ENCODE measurements at regions not wholly inside any gene's neighbourhood (a gene's known extent, or its start where the extent isn't known, plus 50 kb on each side); places are given as distances from the start of the nearest gene placed in this dataset.

GRCh38 chr9:118609355-118610044 lies 759.7 kb downstream of the BRINP1 start:
- Histone ChIP-seq H3K27me3 (ENCODE audit: insufficient read depth, low read depth, severe bottlenecking) (no peaks in the 10 kb centered on the region), H3K4me3 (ENCODE audit: low read depth, low read length) (no peak overlapping the region), H3K36me3 (no peaks in the 10 kb centered on the region), H3K27ac (no peak overlapping the region), H3K9me3 (ENCODE audit: severe bottlenecking) (no peaks in the 10 kb centered on the region)
- no peak for DNase-seq
- TF ChIP-seq CTCF (IDR thresholded peaks at IDR 0.05; ENCODE audit: low read depth, low read length), result no peak

DNA sequence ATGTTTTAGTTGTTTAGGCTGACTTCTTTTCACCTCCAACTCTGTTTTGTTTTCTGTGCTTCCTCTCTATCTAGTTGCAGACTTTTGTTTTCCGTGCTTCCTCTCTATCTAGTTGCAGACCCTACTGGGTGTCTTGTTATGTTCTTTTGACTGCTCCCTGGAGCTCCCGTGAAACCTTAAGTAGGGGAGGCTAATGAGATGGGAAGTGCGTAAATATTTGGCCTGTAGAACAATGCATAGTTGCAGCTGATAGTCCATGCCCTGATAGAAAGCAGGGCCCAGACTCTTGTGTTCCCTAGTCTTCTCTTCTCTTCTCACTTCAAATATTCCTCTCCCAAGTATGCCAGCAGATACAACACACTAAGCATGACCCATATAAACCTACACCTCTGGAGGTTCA lies 757.0 kb downstream of the BRINP1 start:
- H3K27me3 ChIP-seq (ENCODE audit: insufficient read depth, low read depth, severe bottlenecking), result no peaks in the 10 kb centered on the region
- no peak for TF ChIP-seq CTCF (IDR thresholded peaks at IDR 0.05; ENCODE audit: low read depth, low read length)
- no peaks in the 10 kb centered on the region for H3K36me3 ChIP-seq
- H3K9me3 ChIP-seq (ENCODE audit: severe bottlenecking), result no peaks in the 10 kb centered on the region
- H3K27ac ChIP-seq, result no peak overlapping the region
- DNase-seq, result no peak
- H3K4me3 ChIP-seq (ENCODE audit: low read depth, low read length), result no peak overlapping the region

DNA sequence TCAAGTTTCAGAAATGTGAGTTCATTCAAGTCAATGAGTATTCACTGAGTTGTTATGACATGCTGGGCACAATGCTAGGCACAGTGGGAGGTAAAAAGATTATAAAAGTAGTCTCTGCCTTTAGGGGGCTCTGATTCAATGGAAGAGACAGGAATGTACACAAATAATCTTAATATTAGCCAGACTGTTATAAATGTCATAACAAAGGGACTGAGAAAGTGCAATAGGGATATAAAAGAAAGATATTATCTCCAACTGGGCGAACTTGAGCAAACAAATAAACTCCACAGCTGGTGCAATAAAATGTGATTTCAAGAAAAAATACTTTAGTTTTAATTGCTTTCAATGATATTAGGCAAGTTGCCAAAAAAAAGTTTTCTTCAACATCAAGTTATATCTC lies 755.2 kb downstream of the BRINP1 start:
- DNase-seq, result no peak
- Histone ChIP-seq H3K4me3 (ENCODE audit: low read depth, low read length) (no peak overlapping the region), H3K27me3 (ENCODE audit: insufficient read depth, low read depth, severe bottlenecking) (no peaks in the 10 kb centered on the region), H3K36me3 (no peaks in the 10 kb centered on the region), H3K9me3 (ENCODE audit: severe bottlenecking) (no peaks in the 10 kb centered on the region), H3K27ac (no peak overlapping the region)
- TF ChIP-seq CTCF (IDR thresholded peaks at IDR 0.05; ENCODE audit: low read depth, low read length), result no peak

- no peak for TF ChIP-seq CTCF (IDR thresholded peaks at IDR 0.05; ENCODE audit: low read depth, low read length)
- Histone ChIP-seq H3K9me3 (ENCODE audit: severe bottlenecking) (no peaks in the 10 kb centered on the region), H3K27me3 (ENCODE audit: insufficient read depth, low read depth, severe bottlenecking) (no peaks in the 10 kb centered on the region), H3K36me3 (no peaks in the 10 kb centered on the region), H3K4me3 (ENCODE audit: low read depth, low read length) (no peak overlapping the region), H3K27ac (no peak overlapping the region)
- DNase-seq, result no peak
Observed at GRCh38 chr9:118618084-118618483, 751.2 kb downstream of the BRINP1 start.

DNA sequence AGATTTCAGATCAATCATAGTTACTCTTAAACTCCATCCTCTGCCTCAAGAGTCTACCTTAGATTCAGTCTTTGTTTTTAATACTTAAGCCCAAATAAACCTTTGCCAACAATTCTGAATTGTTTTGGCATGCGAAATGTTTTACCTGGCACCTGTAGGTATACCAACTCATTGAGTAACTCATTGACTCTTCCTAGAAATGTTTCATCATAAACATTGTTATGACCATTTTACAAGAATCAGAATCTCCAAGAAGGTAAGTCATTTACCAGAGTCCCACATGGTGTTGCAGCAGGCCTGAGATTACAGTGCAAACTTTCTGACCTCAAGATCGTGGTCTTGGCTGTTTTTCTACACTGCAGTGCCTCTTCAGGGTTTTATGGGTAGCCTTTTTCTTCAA lies 750.4 kb downstream of the BRINP1 start:
- no peak overlapping the region for H3K4me3 ChIP-seq (ENCODE audit: low read depth, low read length)
- no peaks in the 10 kb centered on the region for H3K27me3 ChIP-seq (ENCODE audit: insufficient read depth, low read depth, severe bottlenecking)
- H3K9me3 ChIP-seq (ENCODE audit: severe bottlenecking), result no peaks in the 10 kb centered on the region
- DNase-seq, result no peak
- H3K27ac ChIP-seq, result no peak overlapping the region
- H3K36me3 ChIP-seq, result no peaks in the 10 kb centered on the region
- TF ChIP-seq CTCF (IDR thresholded peaks at IDR 0.05; ENCODE audit: low read depth, low read length), result no peak

DNA sequence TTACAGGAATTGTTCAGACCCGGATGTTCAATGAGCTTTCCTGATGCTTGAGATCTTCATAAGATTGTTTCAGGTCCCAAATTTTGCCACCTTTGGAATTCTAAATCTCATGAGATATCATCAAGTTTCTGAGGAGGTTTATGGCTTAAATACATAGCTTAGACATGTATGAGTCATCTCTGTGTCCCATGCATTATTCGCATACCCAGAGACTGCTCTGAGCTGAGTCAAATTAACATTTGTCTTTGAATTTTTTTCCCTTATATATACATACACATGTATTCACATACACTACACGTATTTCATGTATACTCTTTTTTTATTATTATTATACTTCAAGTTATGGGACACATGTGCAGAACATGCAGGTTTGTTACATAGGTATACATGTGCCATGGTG lies 744.6 kb downstream of the BRINP1 start:
- no peak overlapping the region for H3K4me3 ChIP-seq (ENCODE audit: low read depth, low read length)
- no peaks in the 10 kb centered on the region for H3K9me3 ChIP-seq (ENCODE audit: severe bottlenecking)
- no peaks in the 10 kb centered on the region for H3K27me3 ChIP-seq (ENCODE audit: insufficient read depth, low read depth, severe bottlenecking)
- TF ChIP-seq CTCF (IDR thresholded peaks at IDR 0.05; ENCODE audit: low read depth, low read length), result no peak
- H3K36me3 ChIP-seq, result no peaks in the 10 kb centered on the region
- no peak overlapping the region for H3K27ac ChIP-seq
- DNase-seq, result no peak

Data from WERI-Rb-1 (cell line).